ENCODE measurements at regions not wholly inside any gene's neighbourhood (a gene's known extent, or its start where the extent isn't known, plus 50 kb on each side); places are given as distances from the start of the nearest gene placed in this dataset.

DNA sequence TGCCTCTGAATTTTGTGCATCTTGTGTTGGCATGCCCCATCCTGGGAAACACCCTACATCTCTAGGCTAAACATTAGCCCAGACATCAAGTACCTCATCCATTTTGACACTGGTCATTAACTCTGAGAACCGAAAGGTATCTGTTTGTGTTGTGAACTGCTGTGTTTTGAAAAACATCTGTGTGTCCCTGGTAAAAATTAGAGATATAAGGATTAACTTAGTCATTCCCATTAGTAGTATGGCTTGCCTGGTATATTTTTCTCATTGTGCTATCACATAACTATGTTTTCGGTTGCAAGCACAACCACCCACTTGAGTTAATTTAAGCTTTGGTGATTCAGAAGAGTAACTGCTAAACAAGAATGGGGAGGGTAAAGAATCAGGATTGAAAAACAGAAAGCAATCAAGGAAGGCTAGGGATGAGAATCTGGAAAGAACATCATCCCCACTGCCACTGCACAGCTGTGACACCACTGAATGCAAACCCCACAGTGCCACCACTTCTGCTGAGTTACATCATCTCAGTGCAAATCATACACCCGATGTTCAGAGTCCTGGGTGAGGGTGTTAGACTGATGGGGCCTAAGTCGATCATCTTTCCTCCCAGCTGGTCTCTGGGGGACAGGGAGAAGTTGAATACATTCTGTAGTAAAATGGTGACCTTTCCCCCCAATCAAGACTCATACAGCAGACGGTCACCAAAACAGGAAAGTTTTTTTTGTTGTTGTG lies 234.0 kb downstream of the EPHA4 start:
- no peak for FAIRE-seq

DNA sequence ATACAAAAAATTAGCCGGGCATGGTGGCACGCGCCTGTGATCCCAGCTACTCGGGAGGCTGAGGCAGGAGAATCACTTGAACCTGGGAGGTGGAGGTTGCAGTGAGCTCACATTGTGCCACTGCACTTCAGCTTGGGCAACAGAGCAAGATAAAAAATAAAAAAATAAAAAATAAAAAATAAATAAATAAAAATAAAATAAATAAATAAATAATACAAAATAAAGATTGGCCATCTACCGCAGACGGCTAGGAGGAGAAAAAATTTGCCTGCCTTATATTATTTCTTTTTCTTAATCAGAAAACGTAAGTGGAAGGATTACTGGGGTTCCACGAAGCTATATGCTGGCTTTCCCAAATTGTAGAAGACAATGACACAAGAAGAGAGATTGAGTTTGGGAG lies 229.7 kb downstream of the EPHA4 start:
- FAIRE-seq = no peak

DNA sequence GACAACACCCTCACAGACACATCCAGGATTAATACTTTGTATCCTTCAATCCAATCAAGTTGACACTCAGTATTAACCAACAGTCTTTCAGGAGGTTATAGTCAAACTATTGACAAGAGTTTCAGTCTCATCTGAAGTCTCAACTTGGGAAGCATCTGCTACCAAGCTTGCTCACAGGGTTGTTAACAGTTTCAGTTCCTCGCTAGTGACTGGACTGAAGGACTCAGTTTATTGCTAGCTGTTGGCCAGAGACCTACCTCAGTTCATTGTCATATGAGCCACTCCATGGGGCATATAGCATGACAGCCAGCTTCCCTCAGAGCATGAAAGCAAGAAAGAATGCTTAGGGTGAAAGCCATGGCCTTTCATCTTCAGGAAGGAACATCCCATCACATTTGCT lies 228.6 kb downstream of the EPHA4 start:
- FAIRE-seq = no peak

DNA sequence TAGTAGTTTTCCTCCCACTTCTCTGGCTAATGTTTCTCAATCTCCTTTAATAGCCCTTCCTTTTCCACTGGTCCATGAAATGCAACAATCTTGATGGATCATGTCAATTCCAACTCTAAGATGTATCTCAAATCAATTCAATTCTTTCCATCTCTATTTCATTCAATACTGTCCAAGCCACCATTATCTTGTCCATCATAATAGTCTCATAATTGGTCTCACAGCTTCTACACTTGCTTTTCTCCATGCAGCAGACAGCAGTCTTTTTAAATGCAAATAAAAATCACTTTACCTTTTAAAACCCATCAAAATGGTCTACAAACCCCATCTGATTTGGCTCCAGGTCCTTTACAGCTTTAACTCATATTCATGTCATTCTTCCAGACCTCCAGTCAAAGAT lies 226.6 kb downstream of the EPHA4 start:
- FAIRE-seq = no peak

DNA sequence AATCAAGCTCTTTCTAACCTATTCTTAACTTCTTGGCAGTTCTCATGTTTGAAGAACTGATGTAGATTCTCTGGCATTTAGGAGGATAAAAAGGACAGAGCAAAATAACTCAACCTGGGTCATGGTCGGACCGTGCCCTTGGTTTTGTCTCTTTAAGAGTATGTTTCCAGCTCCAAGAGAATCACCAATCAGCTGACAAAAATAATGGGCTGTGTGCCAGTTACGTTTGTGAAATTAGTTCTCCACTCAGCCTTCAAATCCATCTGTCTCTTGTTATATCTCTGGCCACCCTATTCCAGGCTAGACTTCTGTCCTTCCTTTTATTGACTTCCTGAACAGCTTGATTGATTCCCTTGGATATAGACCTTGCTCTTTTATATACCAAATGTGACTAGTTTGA lies 225.7 kb downstream of the EPHA4 start:
- FAIRE-seq = no peak

DNA sequence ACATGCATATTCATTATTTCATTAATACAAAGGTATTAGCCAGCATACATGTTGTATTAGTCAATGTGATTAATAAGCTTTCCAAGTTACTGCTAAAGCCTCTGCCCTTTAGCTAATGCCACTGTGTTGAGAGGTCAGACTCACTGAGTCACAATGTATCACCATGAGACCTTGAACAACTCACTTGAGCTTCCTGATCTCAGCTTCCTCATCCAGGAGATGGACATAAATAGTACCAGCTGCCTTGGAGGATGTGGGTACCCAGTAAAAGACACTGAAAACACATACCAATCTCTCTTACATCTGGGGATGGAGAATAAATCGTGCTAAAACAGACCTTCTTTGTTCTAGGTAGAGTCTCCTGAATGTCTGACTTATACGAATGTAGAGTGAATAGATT lies 224.6 kb downstream of the EPHA4 start:
- FAIRE-seq = no peak

DNA sequence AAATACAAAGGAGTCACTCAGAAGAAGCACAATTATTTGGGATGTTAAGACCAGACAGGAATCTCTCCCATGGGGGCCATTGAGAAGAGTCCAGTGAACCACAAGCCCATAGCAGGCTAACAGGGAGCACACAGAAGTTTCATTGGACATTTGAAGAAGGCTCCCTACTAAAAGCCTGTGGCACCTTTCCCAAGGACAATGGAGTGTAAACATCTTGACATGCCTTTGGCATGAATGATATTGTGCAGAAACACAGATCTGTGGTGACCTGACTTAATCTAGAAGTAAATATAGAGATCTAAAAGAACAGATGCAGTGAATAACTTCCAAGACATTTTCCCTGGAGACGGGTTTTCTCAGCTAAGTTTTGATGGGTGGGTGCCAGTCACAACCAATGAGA lies 221.5 kb downstream of the EPHA4 start:
- FAIRE-seq = no peak

DNA sequence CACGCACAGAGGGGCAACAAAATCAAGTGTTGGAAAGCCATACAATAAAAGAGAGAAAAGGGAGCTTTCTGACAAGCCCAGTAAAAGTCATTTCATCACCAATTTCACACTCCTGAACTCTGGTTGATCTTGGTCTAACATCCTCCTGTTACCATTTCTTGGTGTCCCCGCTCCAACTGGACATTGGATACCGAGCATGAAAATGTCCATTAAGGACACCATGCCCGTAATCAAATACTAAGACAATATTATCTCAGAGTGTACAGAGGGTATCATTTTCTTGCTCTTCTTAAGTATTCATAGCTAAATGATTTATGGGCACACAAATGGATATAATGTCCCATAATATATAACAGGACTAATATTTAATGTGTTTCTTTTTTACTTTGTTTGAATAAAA lies 218.9 kb downstream of the EPHA4 start:
- no peak for FAIRE-seq

DNA sequence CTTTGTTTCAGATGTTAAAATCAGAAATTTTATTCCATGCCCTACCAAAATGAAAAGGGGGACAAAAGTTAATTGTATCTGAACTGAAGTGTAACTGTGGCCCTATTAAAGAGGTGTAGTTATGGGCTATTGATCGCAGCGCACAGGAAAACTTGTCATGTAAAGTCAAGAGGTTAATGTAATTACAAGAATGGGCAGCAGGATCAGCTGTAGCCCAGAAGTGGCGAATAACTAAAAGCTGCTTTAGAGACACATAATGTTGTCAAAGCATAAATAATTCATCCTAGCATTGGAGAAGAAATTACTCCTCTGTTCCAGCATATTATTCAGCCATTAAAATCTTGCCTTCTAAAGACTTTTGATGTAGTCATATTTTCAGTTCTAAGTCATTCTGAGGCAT lies 211.8 kb downstream of the EPHA4 start:
- no peak for FAIRE-seq

DNA sequence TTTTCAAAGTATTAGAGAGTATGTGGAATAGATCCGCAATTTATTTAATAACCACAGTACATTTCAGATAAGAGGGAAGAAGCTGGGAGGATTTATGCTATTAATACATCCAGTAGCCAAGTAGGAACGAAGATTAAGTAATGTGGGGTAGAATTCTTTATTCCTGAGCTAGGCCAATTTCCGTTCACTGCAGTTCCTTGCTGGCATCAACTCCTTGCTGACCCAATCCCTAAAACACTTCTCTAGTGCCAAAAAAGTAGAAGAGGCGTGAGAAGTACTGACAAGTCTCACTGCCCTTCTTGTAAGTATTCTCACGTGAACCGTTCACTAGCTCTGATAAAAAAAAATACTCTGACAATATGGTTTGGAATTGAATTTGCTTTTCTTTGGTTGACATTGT lies 211.4 kb downstream of the EPHA4 start:
- FAIRE-seq = no peak

DNA sequence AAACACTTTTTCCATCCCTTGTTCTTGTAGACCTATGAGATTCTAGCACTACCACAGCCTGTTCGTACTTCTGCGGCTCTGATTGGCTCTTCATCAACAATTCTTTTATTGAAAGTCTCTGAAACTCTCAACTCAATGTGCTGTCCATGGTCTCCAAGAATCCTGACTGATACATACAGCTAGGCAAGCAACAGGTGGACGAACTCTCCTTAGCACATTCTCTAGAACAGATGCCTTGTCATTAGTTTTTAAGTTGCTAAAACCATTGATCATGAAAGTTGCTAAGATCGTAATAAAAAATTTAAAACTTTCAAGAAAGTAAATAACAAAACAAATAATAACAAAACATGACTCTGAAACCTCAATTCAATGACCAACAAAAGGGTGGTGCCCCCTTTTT lies 210.5 kb downstream of the EPHA4 start:
- no peak for FAIRE-seq

DNA sequence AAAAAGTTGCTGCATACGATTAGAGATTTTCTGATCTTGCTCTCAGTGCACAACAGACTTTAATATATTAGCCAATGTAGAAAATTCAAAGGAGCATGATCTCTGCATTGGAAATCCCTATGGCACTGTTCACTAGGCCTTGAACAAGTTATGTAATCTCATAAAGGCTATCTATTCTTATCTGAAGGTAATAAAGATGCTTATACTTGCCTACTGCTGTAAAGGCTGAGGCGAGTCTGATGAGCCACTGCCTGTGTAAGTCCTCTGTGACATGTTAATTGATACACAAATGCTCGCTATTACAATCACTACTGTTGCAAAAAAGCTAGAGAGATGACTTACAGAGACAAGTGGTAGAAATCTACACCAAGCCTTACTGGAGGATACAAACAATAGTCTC lies 207.4 kb downstream of the EPHA4 start:
- no peak for FAIRE-seq
